ENCODE measurements at regions not wholly inside any gene's neighbourhood (a gene's known extent, or its start where the extent isn't known, plus 50 kb on each side); places are given as distances from the start of the nearest gene placed in this dataset.
A peak's percentile ranks its signal among the peaks of the same experiment; 100 is the strongest.

GRCh38 chr12:11969437-11970154, 101.1 kb upstream of the BCL2L14 start (continued):
- TF ChIP-seq ATF2 (IDR thresholded peaks at IDR 0.05; ENCODE audit: low read length) (peak; percentile 72), SKIL (IDR thresholded peaks at IDR 0.05; ENCODE audit: low read depth, poor library complexity, severe bottlenecking) (peak; percentile 68), IRF4 (IDR thresholded peaks at IDR 0.05; ENCODE audit: low read depth, low read length) (peak; percentile 76), NFIC (IDR thresholded peaks at IDR 0.05; ENCODE audit: low read depth, low read length) (peak; percentile 88; the same call in 1 of the 2 replicates), IKZF2 (IDR thresholded peaks at IDR 0.05) (0 out of 4 replicates have a peak, but pooled peaks of 1 of the 2 experiments have one; percentile 18), RBBP5 (conservative IDR thresholded peaks at IDR 0.05) (no peak), STAT1 (conservative IDR thresholded peaks at IDR 0.05) (no peak), LARP7 (IDR thresholded peaks at IDR 0.05) (no peak), JUNB (IDR thresholded peaks at IDR 0.05) (peak; percentile 97), NRF1 (conservative IDR thresholded peaks at IDR 0.05; ENCODE audit: low read depth, low read length) (no peak), BCL11A (IDR thresholded peaks at IDR 0.05; ENCODE audit: low read depth, low read length) (peak; percentile 82), DPF2 (IDR thresholded peaks at IDR 0.05) (peak; percentile 54; the same call in 1 of the 2 replicates), BRCA1 (IDR thresholded peaks at IDR 0.05; ENCODE audit: low read depth, low read length) (no peak), ZNF274 (IDR thresholded peaks at IDR 0.05; ENCODE audit: insufficient read depth, insufficient read length) (no peak), CHD1 (IDR thresholded peaks at IDR 0.05; ENCODE audit: low read depth, low read length) (no peak), MTA3 (IDR thresholded peaks at IDR 0.05; ENCODE audit: borderline replicate concordance, low read length) (no peak), SRF (IDR thresholded peaks at IDR 0.05; ENCODE audit: low read depth in 2 of 2, low read length in 2 of 2) (no peak)

Data from GM12878 (cell line).